Astrocyte of the cerebellum (primary cell): ENCODE measurements at regions not wholly inside any gene's neighbourhood (a gene's known extent, or its start where the extent isn't known, plus 50 kb on each side); places are given as distances from the start of the nearest gene placed in this dataset.

Source experiments
- DNase-seq: peaks from one replicate; pipeline ENCODE4 v3.0.0-alpha.2; 2011; ENCODE audit warnings: low read depth
- H3K4me3 ChIP-seq: 2 replicates; pipeline ENCODE4 v1.5.1; 2011; ENCODE audit warnings: mild to moderate bottlenecking, low read depth, low read length, moderate library complexity
- CTCF ChIP-seq: IDR thresholded peaks from 2 replicates; pipeline ENCODE4 v1.5.1; 2012; ENCODE audit warnings: low read length, low read depth, moderate library complexity, mild to moderate bottlenecking; ENCODE audit errors: missing control alignments
- in situ Hi-C: cut with HindIII; loops from 2 replicates; pipeline ENCODE4 v1.10.0; 2017; ENCODE audit warnings: low sequenced_read_pairs

- no peak for TF ChIP-seq CTCF
- H3K4me3 ChIP-seq: no peak overlapping the region
- DNase-seq: no peak
- in situ Hi-C loops: no loop called here
Observed at GRCh38 chr5:57119031-57119430, 54.8 kb upstream of the GPBP1 start.

GRCh38 chr5:57124014-57124413 lies 49.8 kb upstream of the GPBP1 start:
- TF ChIP-seq CTCF: no peak
- in situ Hi-C loops: no loop called here
- DNase-seq: no peak
- H3K4me3 ChIP-seq: no peak overlapping the region
